GM12878 (cell line): ENCODE measurements at regions not wholly inside any gene's neighbourhood (a gene's known extent, or its start where the extent isn't known, plus 50 kb on each side); places are given as distances from the start of the nearest gene placed in this dataset.

Source experiments
- ATAC-seq: fragments of 200-7000 bp; cut with Tn5 transposase; 3 replicates; pipeline ENCODE4 v1.9.1; 2020; ENCODE audit warnings: mild to moderate bottlenecking, moderate library complexity
- BruUV-seq: library from RNA; stranded (reverse); fragments of 400-500 nt; replicated peaks from 2 replicates; lab custom pipeline; 2021; lab: Mats Ljungman, UMichigan
- CTCF ChIA-PET: fragments of 300-600 bp; sonication (Branson Sonifier 250); formaldehyde crosslinking; extraction: SDS; loops from one replicate; lab custom pipeline; 2021; ENCODE audit warnings: inconsistent platforms; lab: Yijun Ruan, JAX
- POLR2A ChIA-PET: fragments of 350-600 bp; formaldehyde crosslinking; extraction: SDS; loops from one replicate; lab custom pipeline; 2021; ENCODE audit warnings: inconsistent platforms; lab: Charles Lee
- RAD21 ChIA-PET: fragments of 300-600 bp; sonication (Branson Sonifier 250); formaldehyde crosslinking; loops from one replicate; lab custom pipeline; 2023; ENCODE audit warnings: antibody characterized with exemption; ENCODE audit not compliant: unreplicated experiment; lab: Charles Lee
- SMC1A ChIA-PET: fragments of 300-600 bp; sonication (Branson Sonifier 250); formaldehyde crosslinking; loops from one replicate; lab custom pipeline; 2023; ENCODE audit not compliant: unreplicated experiment, uncharacterized antibody; lab: Charles Lee
- DNase-seq: peaks from one replicate; pipeline ENCODE4 v3.0.0-alpha.2; 2011; ENCODE audit warnings: low read depth, low spot score
- FAIRE-seq: peaks from 3 replicates; lab custom pipeline; 2011; peaks lifted over from hg19 to GRCh38; lab: Jason Lieb, UNC
- H2AFZ ChIP-seq: 2 replicates; pipeline ENCODE4 v1.6.0; 2011; ENCODE audit warnings: low read depth, low read length, control low read depth; ENCODE audit not compliant: control insufficient read depth
- H3K27ac ChIP-seq: 2 replicates; pipeline ENCODE4 v1.5.1; 2011; ENCODE audit warnings: control low read depth; ENCODE audit not compliant: control insufficient read depth, insufficient read depth
- H3K27me3 ChIP-seq, 2 experiments: replicated peaks in 1 of 2; 2 replicates each; pipeline versions ENCODE4 v1.6.0 to v1.6.1; 2011; ENCODE audit warnings: low read length in 1 of 2; ENCODE audit not compliant: control insufficient read depth in 2 of 2, insufficient read depth in 2 of 2
- H3K36me3 ChIP-seq, 2 experiments: 2 replicates each; pipeline ENCODE4 v1.5.1; 2011; ENCODE audit warnings: low read length in 1 of 2; ENCODE audit not compliant: control insufficient read depth in 2 of 2, insufficient read depth in 2 of 2
- H3K4me1 ChIP-seq: 2 replicates; pipeline ENCODE4 v1.6.1; 2011; ENCODE audit warnings: mild to moderate bottlenecking, low read length, moderate library complexity, mixed read lengths; ENCODE audit not compliant: control insufficient read depth, insufficient read depth
- H3K4me2 ChIP-seq: 2 replicates; pipeline ENCODE4 v1.6.0; 2011; ENCODE audit warnings: control low read depth; ENCODE audit not compliant: control insufficient read depth, insufficient read depth
- H3K4me3 ChIP-seq: fragments of 200-600 bp; sonication (generic); 2 replicates; pipeline ENCODE4 v1.5.1; 2016
- H3K79me2 ChIP-seq: 2 replicates; pipeline ENCODE4 v1.6.0; 2011; ENCODE audit warnings: low read length; ENCODE audit not compliant: control insufficient read depth, insufficient read depth
- H3K9ac ChIP-seq: 2 replicates; pipeline ENCODE4 v1.8.0; 2011; ENCODE audit warnings: low read length, control low read depth, mixed read lengths; ENCODE audit not compliant: control insufficient read depth, insufficient read depth
- H3K9me3 ChIP-seq: replicated peaks from 3 replicates; pipeline ENCODE4 v1.5.1; 2011; ENCODE audit warnings: mild to moderate bottlenecking, low read length; ENCODE audit not compliant: control insufficient read depth, insufficient read depth
- H4K20me1 ChIP-seq: 2 replicates; pipeline ENCODE4 v1.6.0; 2011; ENCODE audit not compliant: control insufficient read depth, insufficient read depth
- BCLAF1 ChIP-seq: fragments of 450-650 bp; IDR thresholded peaks from 2 replicates; pipeline ENCODE4 v1.6.1; 2017; ENCODE audit warnings: antibody characterized with exemption, mild to moderate bottlenecking, moderate library complexity
- BHLHE40 ChIP-seq, 2 experiments: fragments of 450-650 bp in 1 of 2; IDR thresholded peaks; 2 replicates each; pipeline ENCODE4 v1.6.1; 2011 to 2017; ENCODE audit warnings: low read depth in 2 of 2, borderline replicate concordance in 1 of 2, improper control_type of control experiment in 1 of 2, low read length in 1 of 2, mild to moderate bottlenecking in 1 of 2
- CEBPB ChIP-seq, 2 experiments: fragments of 150-350 bp in 1 of 2; IDR thresholded peaks; 2 replicates each; pipeline ENCODE4 v1.6.1; 2012 to 2014; ENCODE audit warnings: low read depth in 2 of 2, low read length in 2 of 2, borderline replicate concordance in 1 of 2, inconsistent platforms in 1 of 2
- CHD1 ChIP-seq: IDR thresholded peaks from 2 replicates; pipeline ENCODE4 v1.6.1; 2012; ENCODE audit warnings: low read depth, low read length, improper control_type of control experiment
- E4F1 ChIP-seq: fragments of 450-650 bp; IDR thresholded peaks from 2 replicates; pipeline ENCODE4 v1.6.1; 2018; ENCODE audit warnings: borderline replicate concordance, mild to moderate bottlenecking; ENCODE audit not compliant: partially characterized antibody
- PKNOX1 ChIP-seq: fragments of 450-650 bp; IDR thresholded peaks from 2 replicates; pipeline ENCODE4 v1.6.1; 2016; ENCODE audit warnings: mild to moderate bottlenecking
- POLR2AphosphoS5 ChIP-seq: IDR thresholded peaks from 2 replicates; pipeline ENCODE4 v1.6.1; 2011; ENCODE audit warnings: mild to moderate bottlenecking, low read length, inconsistent platforms
- RAD51 ChIP-seq: fragments of 450-650 bp; IDR thresholded peaks from 2 replicates; pipeline ENCODE4 v1.6.1; 2016; ENCODE audit warnings: moderate library complexity, mild to moderate bottlenecking, inconsistent platforms
- SMAD1 ChIP-seq: fragments of 450-650 bp; IDR thresholded peaks from 2 replicates; pipeline ENCODE4 v1.6.1; 2018; ENCODE audit warnings: mild to moderate bottlenecking, low read depth; ENCODE audit not compliant: partially characterized antibody
- TCF7 ChIP-seq: IDR thresholded peaks from 2 replicates; pipeline ENCODE4 v1.6.1; 2014; ENCODE audit warnings: antibody characterized with exemption, borderline replicate concordance
- YBX1 ChIP-seq: fragments of 450-650 bp; IDR thresholded peaks from 2 replicates; pipeline ENCODE4 v1.6.1; 2016; ENCODE audit warnings: antibody characterized with exemption
- ZNF687 ChIP-seq: fragments of 450-650 bp; IDR thresholded peaks from 2 replicates; pipeline ENCODE4 v1.6.1; 2017; ENCODE audit warnings: mild to moderate bottlenecking, moderate library complexity
- ZSCAN29 ChIP-seq: fragments of 450-650 bp; IDR thresholded peaks from 2 replicates; pipeline ENCODE4 v1.6.1; 2017; ENCODE audit warnings: mild to moderate bottlenecking, moderate library complexity
- WGBS: methylation state at CpG from one replicate; pipeline ENCODE4 v1.1.6; 2016; ENCODE audit warnings: low lambda C conversion rate; ENCODE audit not compliant: insufficient replicate concordance, insufficient coverage; ENCODE audit errors: missing lambda C conversion rate; 5-methylcytosine and 5-hydroxymethylcytosine counted together
- in situ Hi-C: fragments of 300-500 bp; cut with MboI; formaldehyde crosslinking; loops from 9 replicates; pipeline ENCODE4 v1.14.3; 2018; ENCODE audit warnings: mixed read lengths
- intact Hi-C: fragments of 100-400 bp; cut with micrococcal nuclease; formaldehyde crosslinking; loops from one replicate; pipeline ENCODE4 v1.14.2; 2022; ENCODE audit not compliant: unreplicated experiment

GRCh38 chr3:67201026-67201425 lies 202.9 kb downstream of the KBTBD8 start:
- ATAC-seq (no peak), DNase-seq (no peak), FAIRE-seq (no peak)
- Histone ChIP-seq H3K9ac (no peak overlapping the region), H3K4me3 (no peak overlapping the region), H3K27me3 (no peaks in the 10 kb centered on the region), H3K4me2 (no peak overlapping the region), H2AFZ (no peak overlapping the region), H3K4me1 (no peaks in the 10 kb centered on the region), H3K36me3 (no peaks in the 10 kb centered on the region), H3K27ac (no peak overlapping the region), H3K9me3 (no peaks in the 10 kb centered on the region), H3K79me2 (no peaks in the 10 kb centered on the region), H4K20me1 (no peaks in the 10 kb centered on the region)
- RAD21 ChIA-PET = no interaction called here
- CTCF ChIA-PET = no interaction called here
- WGBS = 0% methylated on average over 2 of the region's 2 CpGs
- in situ Hi-C loops (no loop called here), intact Hi-C loops (no loop called here)
- BruUV-seq = no TSS peak
- SMC1A ChIA-PET = no interaction called here
- POLR2A ChIA-PET = no interaction called here
- TF ChIP-seq CEBPB (IDR thresholded peaks at IDR 0.05; ENCODE audit: borderline replicate concordance in 1 of 2, low read depth in 2 of 2, low read length in 2 of 2) (no peak), E4F1 (no peak), BHLHE40 (IDR thresholded peaks at IDR 0.05; ENCODE audit: borderline replicate concordance in 1 of 2, low read depth in 2 of 2, low read length in 1 of 2) (no peak), ZNF687 (no peak), TCF7 (no peak), SMAD1 (no peak), CHD1 (no peak), ZSCAN29 (no peak), RAD51 (no peak), BCLAF1 (no peak), PKNOX1 (no peak), YBX1 (no peak), POLR2AphosphoS5 (no peak)
